ENCODE measurements at regions not wholly inside any gene's neighbourhood (a gene's known extent, or its start where the extent isn't known, plus 50 kb on each side); places are given as distances from the start of the nearest gene placed in this dataset.
A peak's percentile ranks its signal among the peaks of the same experiment; 100 is the strongest.

- peak in 1 of 2 donors; percentile 83 for DNase-seq (ENCODE audit: low read depth in 2 of 2)
Observed at GRCh38 chr1:68331117-68331865, 99.0 kb upstream of the WLS start.

- DNase-seq (ENCODE audit: low read depth in 2 of 2), result no peak
Observed at GRCh38 chr1:68330391-68330790, 98.1 kb upstream of the WLS start.

GRCh38 chr1:68329096-68329835 lies 96.9 kb upstream of the WLS start:
- peak in 1 of 2 donors; percentile 52 for DNase-seq (ENCODE audit: low read depth in 2 of 2)

- no peak for DNase-seq (ENCODE audit: low read depth in 2 of 2)
Observed at GRCh38 chr1:68328490-68328889, 96.2 kb upstream of the WLS start.

GRCh38 chr1:68327414-68327813 lies 95.1 kb upstream of the WLS start:
- DNase-seq (ENCODE audit: low read depth in 2 of 2), result peak in 1 of 2 donors; percentile 37

- DNase-seq (ENCODE audit: low read depth in 2 of 2), result no peak
Observed at GRCh38 chr1:68326481-68326880, 94.2 kb upstream of the WLS start.

- no peak for DNase-seq (ENCODE audit: low read depth in 2 of 2)
Observed at GRCh38 chr1:68324316-68324715, 92.0 kb upstream of the WLS start.

GRCh38 chr1:68322837-68323687 lies 90.7 kb upstream of the WLS start:
- DNase-seq (ENCODE audit: low read depth in 2 of 2), result no peak

GRCh38 chr1:68322096-68322495 lies 89.8 kb upstream of the WLS start:
- DNase-seq (ENCODE audit: low read depth in 2 of 2), result no peak

GRCh38 chr1:68321084-68321685 lies 88.9 kb upstream of the WLS start:
- DNase-seq (ENCODE audit: low read depth in 2 of 2), result peak; percentile 15 to 73

- no peak for DNase-seq (ENCODE audit: low read depth in 2 of 2)
Observed at GRCh38 chr1:68320349-68320748, 88.0 kb upstream of the WLS start.

GRCh38 chr1:68319907-68320306 lies 87.6 kb upstream of the WLS start:
- DNase-seq (ENCODE audit: low read depth in 2 of 2), result no peak

- DNase-seq (ENCODE audit: low read depth in 2 of 2), result no peak
Observed at GRCh38 chr1:68317543-68317942, 85.2 kb upstream of the WLS start.

- peak in 1 of 2 donors; percentile 39 for DNase-seq (ENCODE audit: low read depth in 2 of 2)
Observed at GRCh38 chr1:68314151-68314780, 81.9 kb upstream of the WLS start.

GRCh38 chr1:68313735-68314134 lies 81.4 kb upstream of the WLS start:
- DNase-seq (ENCODE audit: low read depth in 2 of 2), result peak in 1 of 2 donors; percentile 43

GRCh38 chr1:68308034-68308433 lies 75.7 kb upstream of the WLS start:
- DNase-seq (ENCODE audit: low read depth in 2 of 2), result no peak

GRCh38 chr1:68307378-68307787 lies 75.1 kb upstream of the WLS start:
- DNase-seq (ENCODE audit: low read depth in 2 of 2), result no peak

GRCh38 chr1:68301471-68302001 lies 69.2 kb upstream of the WLS start:
- DNase-seq (ENCODE audit: low read depth in 2 of 2), result no peak

GRCh38 chr1:68294367-68295066 lies 62.2 kb upstream of the WLS start:
- DNase-seq (ENCODE audit: low read depth in 2 of 2), result no peak
